GM21529 (cell line): ENCODE measurements at regions not wholly inside any gene's neighbourhood (a gene's known extent, or its start where the extent isn't known, plus 50 kb on each side); places are given as distances from the start of the nearest gene placed in this dataset.

Experiments used
- ATAC-seq: cut with Tn5 transposase; IDR thresholded peaks from one replicate; pipeline ENCODE4 v1.9.1; 2021; ENCODE audit not compliant: unreplicated experiment

GRCh38 chr22:49491726-49492125 lies 335.9 kb downstream of the BRD1 start:
- ATAC-seq = no peak

- no peak for ATAC-seq
These were observed 336.4 kb downstream of the BRD1 start for GRCh38 chr22:49491221-49491635.

- ATAC-seq = no peak
These were observed 337.0 kb downstream of the BRD1 start for GRCh38 chr22:49490692-49491091.

- ATAC-seq = no peak
These were observed 337.9 kb downstream of the BRD1 start for GRCh38 chr22:49489821-49490220.

GRCh38 chr22:49488943-49489342 lies 338.7 kb downstream of the BRD1 start:
- no peak for ATAC-seq

GRCh38 chr22:49487950-49488349 lies 339.7 kb downstream of the BRD1 start:
- no peak for ATAC-seq

GRCh38 chr22:49486225-49486624 lies 341.4 kb downstream of the BRD1 start:
- ATAC-seq = no peak

GRCh38 chr22:49483946-49484345 lies 343.7 kb downstream of the BRD1 start:
- no peak for ATAC-seq

GRCh38 chr22:49483281-49483870 lies 344.3 kb downstream of the BRD1 start:
- no peak for ATAC-seq

GRCh38 chr22:49482811-49483210 lies 344.9 kb downstream of the BRD1 start:
- no peak for ATAC-seq

- ATAC-seq = no peak
These were observed 345.8 kb downstream of the BRD1 start for GRCh38 chr22:49481659-49482399.

GRCh38 chr22:49480896-49481658 lies 346.6 kb downstream of the BRD1 start:
- no peak for ATAC-seq

GRCh38 chr22:49480331-49480730 lies 347.3 kb downstream of the BRD1 start:
- ATAC-seq = no peak

- ATAC-seq = no peak
These were observed 348.1 kb downstream of the BRD1 start for GRCh38 chr22:49479566-49479965.

GRCh38 chr22:49476800-49477400 lies 350.8 kb downstream of the BRD1 start:
- ATAC-seq = no peak

- no peak for ATAC-seq
These were observed 351.5 kb downstream of the BRD1 start for GRCh38 chr22:49476176-49476575.

- no peak for ATAC-seq
These were observed 352.4 kb downstream of the BRD1 start for GRCh38 chr22:49475253-49475652.

GRCh38 chr22:49473286-49473685 lies 354.4 kb downstream of the BRD1 start:
- no peak for ATAC-seq

GRCh38 chr22:49470741-49471503 lies 356.8 kb downstream of the BRD1 start:
- no peak for ATAC-seq

GRCh38 chr22:49469896-49470740 lies 357.6 kb downstream of the BRD1 start:
- ATAC-seq = no peak
